ENCODE measurements at regions not wholly inside any gene's neighbourhood (a gene's known extent, or its start where the extent isn't known, plus 50 kb on each side); places are given as distances from the start of the nearest gene placed in this dataset.

- DNase-seq (ENCODE audit: low read depth in 1 of 2, low spot score in 1 of 2), result no peak
Measured at GRCh38 chr7:136807598-136807997, 60.9 kb upstream of the CHRM2 start.

DNA sequence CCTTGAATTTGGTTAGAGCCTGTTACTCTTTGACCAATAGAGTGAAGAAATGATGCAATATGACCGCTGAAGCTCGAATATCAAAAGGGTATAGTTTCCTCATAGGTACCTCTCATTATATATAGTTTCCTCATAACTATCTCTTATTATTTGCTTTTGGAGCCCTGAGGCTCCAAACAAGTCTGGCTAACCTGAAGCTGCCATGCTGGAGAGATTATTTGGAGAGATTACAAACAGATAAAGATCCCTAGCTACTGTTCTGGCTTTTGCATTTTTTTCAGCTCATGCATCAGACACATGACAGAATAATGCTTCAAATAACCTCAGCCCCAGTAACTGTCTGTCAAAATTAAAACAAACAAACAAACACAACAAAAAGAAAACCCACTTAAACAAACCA, 65.4 kb upstream of the CHRM2 start:
- DNase-seq (ENCODE audit: low read depth in 1 of 2, low spot score in 1 of 2), result no peak

DNA sequence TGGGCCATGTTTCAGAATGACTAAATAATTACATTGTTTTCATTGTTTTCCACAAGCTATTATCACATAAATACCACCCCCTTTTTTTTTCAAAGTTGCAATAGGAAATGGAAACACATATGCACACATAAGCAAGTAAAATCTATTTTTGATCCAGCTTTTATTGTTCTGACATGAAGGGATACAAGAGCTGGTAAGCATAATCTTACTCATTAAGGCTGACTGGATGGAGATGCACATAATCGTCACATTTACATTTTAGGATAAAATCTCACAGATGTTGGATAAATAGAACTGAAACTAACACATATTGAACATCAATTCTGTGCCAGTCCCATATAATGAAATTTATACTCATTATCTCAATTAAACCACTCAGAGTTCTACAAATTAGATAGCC, 84.5 kb upstream of the CHRM2 start:
- no peak for DNase-seq (ENCODE audit: low read depth in 1 of 2, low spot score in 1 of 2)

- no peak for DNase-seq (ENCODE audit: low read depth in 1 of 2, low spot score in 1 of 2)
Measured at GRCh38 chr7:136741941-136742340, 126.5 kb upstream of the CHRM2 start.

- no peak for DNase-seq (ENCODE audit: low read depth in 1 of 2, low spot score in 1 of 2)
Measured at GRCh38 chr7:136728945-136729344, 139.5 kb upstream of the CHRM2 start.

GRCh38 chr7:136726460-136726859, 142.0 kb upstream of the CHRM2 start:
- DNase-seq (ENCODE audit: low read depth in 1 of 2, low spot score in 1 of 2), result no peak

DNA sequence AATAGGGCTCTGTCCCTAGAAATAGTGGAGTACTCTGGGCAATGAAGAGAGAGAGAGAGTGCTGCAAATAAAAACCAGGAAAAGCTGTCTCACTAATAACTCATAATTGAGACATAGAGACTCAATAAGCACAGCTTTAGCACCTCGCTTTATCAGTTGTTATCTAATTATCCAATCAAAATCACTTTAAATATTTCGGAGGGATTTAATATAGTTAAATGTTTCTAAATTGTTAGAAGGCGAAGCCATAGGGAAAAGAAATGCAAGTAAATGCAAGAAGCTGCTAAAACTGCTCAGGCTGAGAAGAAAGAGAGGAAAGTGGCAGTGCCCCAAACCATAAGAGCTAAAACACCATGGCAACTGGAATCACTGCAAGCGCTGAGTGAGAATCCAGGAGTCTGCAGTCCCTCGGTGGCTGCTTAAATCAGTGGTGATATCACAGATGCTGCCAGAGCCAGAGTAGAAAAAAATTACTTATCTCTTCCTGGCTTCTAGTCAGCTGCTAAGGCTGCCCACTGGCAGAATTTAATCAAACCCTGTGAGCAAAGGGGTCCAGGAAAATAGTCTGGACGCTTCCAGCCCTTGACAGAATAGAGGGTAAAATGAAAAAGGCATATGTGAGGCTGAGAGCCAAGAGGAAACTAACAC, 150.4 kb upstream of the CHRM2 start:
- DNase-seq (ENCODE audit: low read depth in 1 of 2, low spot score in 1 of 2), result no peak

GRCh38 chr7:136714062-136714461, 154.4 kb upstream of the CHRM2 start:
- no peak for DNase-seq (ENCODE audit: low read depth in 1 of 2, low spot score in 1 of 2)

DNA sequence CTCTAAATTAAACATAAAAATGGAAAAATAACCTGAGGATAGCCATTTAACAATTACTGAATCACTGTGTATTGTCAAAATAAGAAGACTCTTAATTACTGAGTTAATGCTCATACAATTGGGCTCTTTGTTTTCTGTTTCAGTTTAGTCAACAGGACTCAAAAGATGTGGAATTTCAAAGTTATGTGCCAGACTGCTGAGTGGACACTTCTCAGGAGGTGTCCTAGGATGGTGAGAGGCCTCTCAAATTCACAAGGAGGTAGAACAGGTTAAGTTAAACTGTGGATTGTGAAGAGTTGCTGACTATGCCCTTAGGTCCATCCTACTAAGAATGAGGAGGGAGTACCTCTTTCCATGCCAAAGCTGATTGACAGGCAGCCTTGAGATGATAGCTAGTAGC, 157.7 kb upstream of the CHRM2 start:
- DNase-seq (ENCODE audit: low read depth in 1 of 2, low spot score in 1 of 2), result no peak

DNA sequence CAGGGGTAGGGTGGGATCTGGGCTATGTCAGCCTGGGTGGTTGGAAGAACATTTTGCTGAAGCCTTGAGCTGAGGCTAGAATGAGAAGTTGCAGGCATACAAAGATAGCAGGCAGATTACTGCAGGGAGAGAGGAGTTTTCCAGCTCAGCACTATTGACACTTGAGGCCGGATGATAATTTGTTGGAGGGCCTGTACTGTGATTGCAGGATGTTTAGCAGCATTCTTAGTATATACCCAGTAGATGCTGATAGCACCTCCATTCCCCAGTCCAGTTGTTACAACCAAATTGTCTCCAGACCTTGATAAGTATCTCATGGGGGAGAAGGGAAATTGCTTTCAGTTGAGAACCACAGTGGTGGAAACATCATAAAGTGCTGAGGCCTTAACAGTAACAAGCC, 158.6 kb upstream of the CHRM2 start:
- DNase-seq (ENCODE audit: low read depth in 1 of 2, low spot score in 1 of 2), result no peak

GRCh38 chr7:136702913-136703312, 165.5 kb upstream of the CHRM2 start:
- no peak for DNase-seq (ENCODE audit: low read depth in 1 of 2, low spot score in 1 of 2)

DNA sequence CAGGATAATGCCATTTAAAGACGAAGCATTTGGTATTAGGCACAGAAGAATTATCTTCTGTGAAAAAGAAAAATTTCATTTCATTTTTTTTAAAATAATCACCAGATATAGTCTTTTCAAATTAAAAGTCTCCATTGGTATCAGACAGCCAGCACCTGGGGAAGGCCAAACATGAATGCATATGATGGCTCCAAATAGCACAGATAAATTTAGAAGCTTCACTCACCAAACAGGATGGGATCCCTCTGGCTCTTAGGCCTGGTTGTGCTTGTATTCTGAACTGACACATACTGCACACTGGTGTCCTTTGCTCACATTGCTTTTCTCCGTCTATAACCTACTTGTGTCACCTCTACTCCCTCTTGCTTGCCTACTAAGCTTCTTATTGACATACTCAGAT, 169.5 kb upstream of the CHRM2 start:
- DNase-seq (ENCODE audit: low read depth in 1 of 2, low spot score in 1 of 2), result no peak

DNA sequence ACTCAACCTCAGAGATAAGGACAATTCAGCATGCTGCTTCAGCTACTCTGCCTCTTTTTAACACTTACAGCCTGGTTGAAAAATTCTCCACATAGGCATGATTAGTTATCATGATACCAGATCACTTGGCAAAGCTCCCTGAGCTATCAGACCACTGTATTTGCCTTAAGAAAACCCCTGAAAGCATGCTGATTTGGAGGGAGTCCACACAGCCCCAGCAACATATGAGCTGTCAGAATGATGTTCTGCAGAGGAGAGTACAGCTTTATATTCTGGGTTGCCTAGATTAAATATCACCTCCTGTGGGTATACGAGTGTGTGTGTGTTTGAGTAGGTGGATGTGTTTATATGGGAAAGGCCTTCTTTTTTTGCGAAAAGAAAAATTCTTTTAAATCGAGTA, 170.2 kb upstream of the CHRM2 start:
- no peak for DNase-seq (ENCODE audit: low read depth in 1 of 2, low spot score in 1 of 2)

DNA sequence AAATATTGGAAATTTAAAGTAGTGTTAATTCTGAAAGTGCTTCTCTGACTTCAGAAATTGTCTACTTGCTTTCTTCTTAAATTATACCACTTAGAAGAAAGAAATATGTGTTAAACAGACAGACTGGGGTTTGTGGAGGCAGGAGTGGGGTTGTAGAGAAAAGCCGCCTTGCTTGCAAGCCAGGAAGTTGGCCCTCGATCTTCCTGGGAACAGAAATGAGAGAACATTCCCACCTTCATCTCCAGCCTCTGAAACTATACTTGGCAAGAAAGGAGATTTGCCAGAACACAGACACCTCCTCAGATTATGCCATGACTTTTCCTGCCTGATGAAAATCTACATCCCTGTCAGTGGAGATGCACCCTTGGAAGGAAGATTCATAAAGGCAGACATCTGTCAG, 171.2 kb upstream of the CHRM2 start:
- no peak for DNase-seq (ENCODE audit: low read depth in 1 of 2, low spot score in 1 of 2)

- DNase-seq (ENCODE audit: low read depth in 1 of 2, low spot score in 1 of 2), result no peak
Measured at GRCh38 chr7:136693166-136694119, 175.0 kb upstream of the CHRM2 start.

DNA sequence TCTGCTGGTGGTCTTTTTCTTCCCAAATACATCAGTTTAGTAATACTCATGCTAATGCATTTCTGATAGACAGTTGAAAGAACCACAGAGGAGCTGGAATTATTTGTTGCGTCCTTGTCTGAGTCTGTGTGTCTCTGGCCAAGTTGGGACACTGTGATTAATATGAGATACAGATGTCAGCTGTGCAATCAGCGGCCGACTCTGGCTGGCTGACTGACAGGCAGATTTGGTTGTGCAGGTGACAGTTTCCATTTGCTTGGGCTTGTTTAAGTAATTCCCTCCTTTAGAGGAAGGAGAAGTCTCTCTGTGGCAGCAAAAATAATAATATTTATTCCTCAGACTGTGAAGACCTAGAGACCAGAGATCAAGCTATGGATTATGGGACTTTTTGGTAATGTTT, 176.2 kb upstream of the CHRM2 start:
- no peak for DNase-seq (ENCODE audit: low read depth in 1 of 2, low spot score in 1 of 2)

- DNase-seq (ENCODE audit: low read depth in 1 of 2, low spot score in 1 of 2), result no peak
Measured at GRCh38 chr7:136688601-136689000, 179.9 kb upstream of the CHRM2 start.

- no peak for DNase-seq (ENCODE audit: low read depth in 1 of 2, low spot score in 1 of 2)
Measured at GRCh38 chr7:136687693-136688322, 180.6 kb upstream of the CHRM2 start.

DNA sequence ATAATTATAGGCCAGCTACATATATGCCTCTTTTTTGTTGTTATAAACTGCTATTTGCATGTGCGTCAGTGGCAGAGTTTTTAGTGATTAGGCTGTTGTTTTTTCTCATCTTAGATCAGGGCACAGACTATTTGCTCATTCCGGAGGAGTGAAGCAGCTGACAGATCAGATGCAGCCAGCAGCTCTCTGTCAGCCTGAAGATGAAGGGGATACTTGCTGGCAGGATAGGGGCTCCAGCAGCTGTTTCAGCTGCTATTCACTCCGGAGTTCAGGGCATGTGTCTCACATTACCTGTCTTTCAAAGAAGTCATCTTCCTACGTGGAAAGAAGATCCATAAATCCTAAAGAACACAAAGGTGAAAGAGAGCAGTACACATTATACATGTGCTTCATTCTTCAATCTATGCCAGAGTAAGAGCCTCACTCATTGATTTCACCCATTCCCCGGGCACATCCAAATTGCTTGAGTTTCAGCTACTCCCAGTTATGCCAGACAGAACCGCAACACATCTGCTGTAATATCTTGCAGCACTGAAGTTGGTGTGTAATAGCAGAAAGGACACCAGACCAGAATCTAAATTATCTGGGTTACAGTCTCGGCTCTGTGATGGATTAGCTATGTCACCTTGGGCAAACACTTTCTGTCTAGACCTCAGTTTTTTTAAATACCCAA, 182.8 kb upstream of the CHRM2 start:
- DNase-seq (ENCODE audit: low read depth in 1 of 2, low spot score in 1 of 2), result no peak

DNA sequence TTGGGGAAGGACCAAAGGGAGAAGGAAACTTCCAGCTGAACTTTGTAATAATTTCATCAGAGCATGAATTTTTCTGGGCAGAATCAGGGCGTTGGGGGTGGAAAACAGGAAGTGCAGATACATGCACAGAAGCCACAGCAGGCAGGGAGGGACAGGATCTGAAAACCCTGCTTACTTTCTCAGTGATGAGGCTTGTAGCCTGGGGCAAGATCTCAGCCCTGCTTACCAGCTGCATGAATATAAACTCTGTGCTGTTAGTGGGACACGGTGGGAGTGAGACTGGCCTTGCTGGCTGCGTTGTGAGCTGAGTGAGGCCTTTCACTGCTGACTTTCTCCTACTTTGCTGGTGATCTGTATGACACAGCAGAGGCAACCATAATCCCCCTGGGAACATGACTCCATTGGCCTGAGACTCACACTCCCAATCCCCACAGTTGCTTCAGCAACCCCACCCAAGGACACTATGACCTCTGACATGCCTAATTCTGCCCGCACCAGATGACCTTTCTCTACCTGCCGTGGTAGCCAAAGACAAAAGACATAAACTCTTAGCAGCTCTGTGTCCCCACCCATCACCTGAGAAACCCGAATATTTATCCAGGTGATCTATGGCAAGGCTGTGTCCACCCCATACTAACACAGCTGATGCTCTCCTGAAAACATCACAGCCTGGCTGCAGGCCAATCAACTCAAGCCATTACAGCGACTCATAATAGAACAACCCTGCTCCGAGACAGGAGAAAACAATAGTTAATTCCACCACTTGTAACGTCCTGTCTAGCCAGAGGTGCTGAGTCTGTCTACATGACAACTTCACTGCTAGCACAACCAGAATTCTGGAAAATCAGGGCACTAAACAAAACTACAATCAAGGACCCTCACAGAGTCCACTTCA, 190.7 kb upstream of the CHRM2 start:
- no peak for DNase-seq (ENCODE audit: low read depth in 1 of 2, low spot score in 1 of 2)

DNA sequence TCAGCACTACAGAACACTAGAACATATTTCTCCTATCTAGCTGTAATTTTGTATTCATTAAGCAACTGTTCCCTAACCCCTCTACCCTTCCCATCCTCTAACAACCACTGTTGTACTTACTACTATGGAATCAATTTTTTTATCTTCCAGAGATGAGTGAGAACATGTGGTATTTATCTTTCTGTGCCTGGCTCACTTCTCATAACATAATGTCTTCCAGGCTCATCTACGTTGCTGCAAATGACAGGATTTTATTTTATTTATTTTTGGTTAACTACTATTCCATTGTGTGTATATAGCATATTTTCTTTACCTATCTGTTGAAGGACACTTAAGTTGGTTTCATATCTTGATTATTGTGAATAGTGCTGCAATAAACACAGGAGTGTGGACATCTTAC, 200.9 kb upstream of the CHRM2 start:
- no peak for DNase-seq (ENCODE audit: low read depth in 1 of 2, low spot score in 1 of 2)
